Sigmoid colon (tissue), 6 donors: ENCODE measurements at regions not wholly inside any gene's neighbourhood (a gene's known extent, or its start where the extent isn't known, plus 50 kb on each side); places are given as distances from the start of the nearest gene placed in this dataset.
A peak's percentile ranks its signal among the peaks of the same experiment; 100 is the strongest.

ENCODE experiments used
- DNase-seq: peaks from one replicate; pipeline ENCODE4 v3.0.0-alpha.2; 2019
- H3K27ac ChIP-seq, 4 donors: fragments of 200-600 bp; sonication (generic); one replicate each; pipeline ENCODE4 v1.5.1; 2016 to 2019; ENCODE audit warnings: mild to moderate bottlenecking in 1 of 4
- H3K27me3 ChIP-seq, 3 donors: fragments of 200-600 bp; sonication (generic); one replicate each; pipeline ENCODE4 v1.5.1; 2019; ENCODE audit warnings: mild to moderate bottlenecking in 1 of 3
- H3K36me3 ChIP-seq, 4 donors: fragments of 200-600 bp; sonication (generic); one replicate each; pipeline ENCODE4 v1.5.1; 2016 to 2019
- H3K4me1 ChIP-seq, 4 donors: fragments of 200-600 bp; sonication (generic); one replicate each; pipeline ENCODE4 v1.5.1; 2017 to 2019
- H3K4me3 ChIP-seq, 4 donors: fragments of 200-600 bp; sonication (generic); one replicate each; pipeline ENCODE4 v1.5.1; 2017 to 2019; ENCODE audit warnings: mild to moderate bottlenecking in 2 of 4, moderate library complexity in 1 of 4
- H3K9me3 ChIP-seq, 4 donors: fragments of 200-600 bp in 3 of 4; sonication (generic) in 3 of 4; one replicate each; pipeline versions ENCODE4 v1.5.1 to v1.6.1; 2013 to 2019
- EP300 ChIP-seq, 4 donors: sonication (generic); formaldehyde crosslinking; IDR thresholded peaks; one replicate each; pipeline ENCODE4 v1.6.1; 2017; ENCODE audit warnings: antibody characterized with exemption in 4 of 4
- POLR2A ChIP-seq, 2 donors: fragments of 450-650 bp; IDR thresholded peaks; one replicate each; pipeline ENCODE4 v1.6.1; 2016; ENCODE audit warnings: antibody characterized with exemption in 2 of 2, mild to moderate bottlenecking in 2 of 2, moderate library complexity in 2 of 2
- POLR2AphosphoS5 ChIP-seq, 4 donors: sonication (generic); formaldehyde crosslinking; IDR thresholded peaks; one replicate each; pipeline ENCODE4 v1.6.1; 2017; ENCODE audit warnings: antibody characterized with exemption in 4 of 4
- WGBS, 2 donors: extraction: QIAGEN DNeasy Blood & Tissue Kit; methylation state at CpG; one replicate each; pipeline ENCODE4 v1.1.7; 2013; 5-methylcytosine and 5-hydroxymethylcytosine counted together
- intact Hi-C: fragments of 100-400 bp; cut with DNase I; formaldehyde crosslinking; loops from one replicate; pipeline ENCODE4 v1.15.1; 2023
- TF ChIP-seq, protein P1 (sequence below), 4 experiments: fragments of 450-650 bp in 3 of 4; fragments of 200-600 bp in 1 of 4; IDR thresholded peaks; one replicate each; pipeline ENCODE4 v1.5.1; 2016 to 2019; ENCODE audit warnings: antibody characterized with exemption in 4 of 4, mild to moderate bottlenecking in 3 of 4, moderate library complexity in 2 of 4
- donor health status: healthy with polysubstance abuse.
- donor health status: healthy.

DNA sequence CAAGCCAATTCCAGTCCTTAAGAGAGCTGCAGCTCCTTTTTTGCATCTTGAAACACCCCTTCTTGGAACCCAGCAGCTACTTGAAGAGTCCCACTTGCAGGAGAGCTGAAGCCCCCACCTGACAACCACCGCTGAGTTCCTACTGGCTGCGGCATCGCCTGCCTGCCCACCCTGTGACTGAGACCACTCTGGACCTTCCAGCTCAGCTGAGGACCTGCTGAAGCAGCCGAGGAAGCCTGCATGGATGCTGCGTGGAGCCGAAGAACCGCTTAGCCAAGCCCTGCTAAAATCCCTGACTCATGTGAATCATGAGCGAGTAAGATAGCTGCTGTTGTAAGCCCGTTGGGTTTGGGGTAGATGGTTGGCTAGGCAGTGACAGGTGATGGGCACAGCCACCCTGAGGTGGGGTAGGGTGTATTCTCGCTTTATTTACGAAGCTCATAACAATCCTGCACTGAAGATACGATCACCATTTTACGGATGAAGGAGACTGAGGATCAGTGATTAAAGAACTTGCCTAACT is 78.4 kb downstream of the INHBB start:
- Histone ChIP-seq H3K27me3 (peaks cover 0 to 4% (median 0%) of the 10 kb centered on the region in 3 donors), H3K36me3 (no peaks in the 10 kb centered on the region), H3K9me3 (no peaks in the 10 kb centered on the region), H3K4me3 (no peak overlapping the region), H3K27ac (no peak overlapping the region), H3K4me1 (no peaks in the 10 kb centered on the region)
- WGBS, 2 donors = 78 to 88% methylated on average over 13 of the region's 13 CpGs
- intact Hi-C loops = no loop called here
- DNase-seq = no peak
- TF ChIP-seq POLR2AphosphoS5 (IDR thresholded peaks at IDR 0.05) (no peak), POLR2A (IDR thresholded peaks at IDR 0.05) (no peak), EP300 (IDR thresholded peaks at IDR 0.05) (no peak)
- TF ChIP-seq, protein P1, sequence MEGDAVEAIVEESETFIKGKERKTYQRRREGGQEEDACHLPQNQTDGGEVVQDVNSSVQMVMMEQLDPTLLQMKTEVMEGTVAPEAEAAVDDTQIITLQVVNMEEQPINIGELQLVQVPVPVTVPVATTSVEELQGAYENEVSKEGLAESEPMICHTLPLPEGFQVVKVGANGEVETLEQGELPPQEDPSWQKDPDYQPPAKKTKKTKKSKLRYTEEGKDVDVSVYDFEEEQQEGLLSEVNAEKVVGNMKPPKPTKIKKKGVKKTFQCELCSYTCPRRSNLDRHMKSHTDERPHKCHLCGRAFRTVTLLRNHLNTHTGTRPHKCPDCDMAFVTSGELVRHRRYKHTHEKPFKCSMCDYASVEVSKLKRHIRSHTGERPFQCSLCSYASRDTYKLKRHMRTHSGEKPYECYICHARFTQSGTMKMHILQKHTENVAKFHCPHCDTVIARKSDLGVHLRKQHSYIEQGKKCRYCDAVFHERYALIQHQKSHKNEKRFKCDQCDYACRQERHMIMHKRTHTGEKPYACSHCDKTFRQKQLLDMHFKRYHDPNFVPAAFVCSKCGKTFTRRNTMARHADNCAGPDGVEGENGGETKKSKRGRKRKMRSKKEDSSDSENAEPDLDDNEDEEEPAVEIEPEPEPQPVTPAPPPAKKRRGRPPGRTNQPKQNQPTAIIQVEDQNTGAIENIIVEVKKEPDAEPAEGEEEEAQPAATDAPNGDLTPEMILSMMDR (IDR thresholded peaks at IDR 0.05) = no peak

DNA sequence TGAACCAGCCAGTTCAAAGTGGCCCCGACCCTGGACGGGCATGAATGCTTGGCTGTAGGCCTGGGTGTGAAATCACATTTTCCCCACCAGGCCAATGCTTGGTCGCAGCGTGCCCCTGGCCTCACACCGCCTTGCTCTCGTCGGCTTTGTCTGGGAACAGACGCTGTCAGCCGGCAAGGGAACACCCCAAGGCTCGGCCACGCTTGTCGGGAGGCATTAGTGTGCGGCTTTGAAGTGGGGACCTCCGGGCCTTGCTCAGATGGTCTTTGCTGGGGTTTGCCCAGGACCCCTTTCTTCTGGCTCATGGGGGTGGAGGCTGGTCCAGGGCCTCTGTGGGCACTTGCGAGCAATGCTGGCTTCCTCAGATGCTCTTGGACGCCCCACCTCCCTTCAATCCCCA is 79.1 kb downstream of the INHBB start:
- no peak overlapping the region for H3K27ac ChIP-seq
- no peaks in the 10 kb centered on the region for H3K9me3 ChIP-seq
- no peak overlapping the region for H3K4me3 ChIP-seq
- no peak for DNase-seq
- H3K4me1 ChIP-seq = no peaks in the 10 kb centered on the region
- no peaks in the 10 kb centered on the region for H3K36me3 ChIP-seq
- WGBS, 2 donors = 91 to 93% methylated on average over 16 of the region's 16 CpGs
- no peak for TF ChIP-seq EP300 (IDR thresholded peaks at IDR 0.05)
- intact Hi-C loops = no loop called here
- H3K27me3 ChIP-seq = peaks cover 0 to 4% (median 0%) of the 10 kb centered on the region in 3 donors

DNA sequence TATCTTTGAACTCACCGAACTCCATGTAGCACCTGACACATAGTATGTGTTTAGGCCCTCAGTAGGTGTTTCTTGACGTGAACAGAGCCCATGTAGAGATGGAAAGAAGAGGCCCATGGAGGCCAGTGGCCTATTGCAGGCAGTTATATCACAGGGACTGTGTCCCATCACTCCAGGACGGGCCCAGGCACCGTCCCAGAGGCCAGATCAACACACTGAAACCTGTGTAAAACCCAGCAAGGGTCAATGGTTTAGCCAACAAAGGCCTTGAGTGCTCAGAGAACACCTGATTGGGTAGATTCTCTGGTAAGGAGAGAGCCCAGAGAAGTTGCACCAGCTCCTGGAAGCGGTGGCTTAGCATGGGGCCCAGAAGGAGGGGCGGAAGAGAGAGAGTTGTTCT is 82.8 kb downstream of the INHBB start:
- Histone ChIP-seq H3K9me3 (no peaks in the 10 kb centered on the region), H3K27ac (no peak overlapping the region), H3K4me1 (no peaks in the 10 kb centered on the region), H3K4me3 (no peak overlapping the region), H3K27me3 (peaks cover 0 to 4% (median 0%) of the 10 kb centered on the region in 3 donors), H3K36me3 (no peaks in the 10 kb centered on the region)
- DNase-seq = no peak
- TF ChIP-seq, protein P1 (IDR thresholded peaks at IDR 0.05) = no peak
- no peak for TF ChIP-seq POLR2A (IDR thresholded peaks at IDR 0.05)
- TF ChIP-seq EP300 (IDR thresholded peaks at IDR 0.05) = no peak
- no peak for TF ChIP-seq POLR2AphosphoS5 (IDR thresholded peaks at IDR 0.05)
- intact Hi-C loops = no loop called here
- 73 to 88% methylated on average over 6 of the region's 6 CpGs for WGBS, 2 donors

DNA sequence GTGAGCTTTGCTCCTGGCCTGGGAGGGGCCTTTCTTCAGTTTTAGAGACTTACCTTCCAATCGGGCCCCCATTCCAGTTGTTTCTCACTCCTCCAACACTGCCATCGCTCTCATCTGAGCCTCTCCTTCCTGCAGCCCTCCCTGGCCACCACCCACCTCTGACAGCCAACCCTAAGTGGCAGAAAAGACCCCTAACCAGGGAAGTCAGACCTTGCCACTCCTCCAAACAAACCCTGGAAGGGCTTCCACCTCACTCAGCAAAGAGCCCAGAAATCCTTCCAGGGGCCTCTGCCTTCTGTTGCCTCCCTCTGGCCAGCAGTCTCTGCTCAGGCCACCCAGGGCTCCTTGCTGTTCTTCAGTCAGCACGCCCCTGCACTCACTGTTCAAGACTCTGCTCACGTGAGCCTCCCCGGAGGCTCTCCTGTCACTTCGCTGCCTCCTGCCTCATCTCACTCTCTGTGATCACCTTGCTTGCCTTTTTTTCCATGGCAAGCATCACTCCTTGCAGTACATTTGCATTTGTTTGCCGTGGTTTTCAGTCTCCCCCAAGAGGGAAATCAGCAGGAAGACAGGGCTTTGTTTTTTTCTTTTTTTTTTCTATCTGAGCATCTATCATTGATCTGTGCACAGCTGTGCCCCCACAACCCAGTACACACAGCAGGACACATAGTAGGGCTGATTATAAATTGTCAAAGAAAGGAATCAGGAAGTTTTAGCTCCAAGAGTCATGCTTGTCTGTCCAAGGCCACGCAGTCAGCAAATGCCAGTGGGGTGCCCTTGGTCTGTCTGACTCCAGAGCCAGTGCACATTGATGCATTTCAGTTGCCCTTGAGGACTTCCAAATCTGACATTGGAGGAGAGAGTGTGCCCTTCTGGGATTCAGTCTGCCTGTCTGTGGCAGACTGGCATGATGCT is 83.9 kb downstream of the INHBB start:
- no peak for TF ChIP-seq POLR2A (IDR thresholded peaks at IDR 0.05)
- TF ChIP-seq EP300 (IDR thresholded peaks at IDR 0.05) = no peak
- no peak for TF ChIP-seq POLR2AphosphoS5 (IDR thresholded peaks at IDR 0.05)
- TF ChIP-seq, protein P1 (IDR thresholded peaks at IDR 0.05) = no peak
- intact Hi-C loops = no loop called here
- no peak overlapping the region for H3K4me3 ChIP-seq
- no peaks in the 10 kb centered on the region for H3K4me1 ChIP-seq
- H3K9me3 ChIP-seq = no peaks in the 10 kb centered on the region
- H3K27me3 ChIP-seq = peaks cover 0 to 4% (median 0%) of the 10 kb centered on the region in 3 donors
- H3K27ac ChIP-seq = no peak overlapping the region
- no peak for DNase-seq
- WGBS, 2 donors = 70 to 84% methylated on average over 8 of the region's 8 CpGs
- no peaks in the 10 kb centered on the region for H3K36me3 ChIP-seq

DNA sequence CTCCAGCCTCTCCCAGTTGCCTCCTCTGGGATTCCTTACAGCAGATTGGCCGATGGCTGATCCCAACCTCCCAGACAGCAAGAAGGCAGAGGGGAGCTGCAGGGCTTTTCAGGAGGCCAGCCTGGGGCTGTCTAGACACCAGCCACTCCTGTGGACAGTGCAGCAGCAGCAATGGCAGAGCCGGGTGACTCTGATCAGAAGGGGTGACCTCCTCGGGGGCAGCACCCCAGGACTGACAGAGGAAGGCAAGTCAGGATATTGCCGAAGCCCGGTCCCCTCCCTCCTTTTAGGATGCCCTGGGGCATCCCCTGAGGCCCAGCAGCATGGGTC is 84.5 kb downstream of the INHBB start:
- TF ChIP-seq, protein P1 (IDR thresholded peaks at IDR 0.05) = no peak
- TF ChIP-seq POLR2AphosphoS5 (IDR thresholded peaks at IDR 0.05) (no peak), EP300 (IDR thresholded peaks at IDR 0.05) (no peak), POLR2A (IDR thresholded peaks at IDR 0.05) (no peak)
- DNase-seq = peak; percentile 46
- Histone ChIP-seq H3K27ac (no peak overlapping the region), H3K27me3 (peaks cover 0 to 4% (median 0%) of the 10 kb centered on the region in 3 donors), H3K36me3 (no peaks in the 10 kb centered on the region), H3K4me1 (no peaks in the 10 kb centered on the region), H3K4me3 (no peak overlapping the region), H3K9me3 (no peaks in the 10 kb centered on the region)
- intact Hi-C loops = no loop called here
- 85 to 86% methylated on average over 5 of the region's 5 CpGs for WGBS, 2 donors
